ENCODE measurements at regions not wholly inside any gene's neighbourhood (a gene's known extent, or its start where the extent isn't known, plus 50 kb on each side); places are given as distances from the start of the nearest gene placed in this dataset.
"Not testable (repeated sequence)": the region's sequence is repeated elsewhere in the genome, so short reads cannot be mapped to it uniquely, and the experiment has no call there.

DNA sequence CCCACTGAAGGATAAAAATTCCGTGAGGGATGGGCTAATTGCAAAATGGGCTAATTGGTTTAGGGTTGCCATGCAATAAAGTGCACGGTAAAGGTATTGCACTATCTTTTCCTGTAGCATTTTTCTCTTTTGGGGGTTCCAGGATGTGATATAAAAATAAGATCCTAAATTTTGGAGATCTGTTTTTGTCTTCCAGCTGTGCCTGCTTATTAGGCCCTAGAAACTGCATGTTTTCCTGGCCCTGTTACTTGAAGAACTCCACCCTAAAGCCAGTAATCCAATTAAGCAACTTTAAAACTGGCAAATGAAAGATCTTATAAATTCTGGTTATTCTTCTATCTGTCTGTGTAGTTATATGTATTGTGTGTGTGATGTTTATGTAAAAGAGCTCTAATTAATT, 2489.6 kb downstream of the PCDH9 start:
- no peak for DNase-seq

DNA sequence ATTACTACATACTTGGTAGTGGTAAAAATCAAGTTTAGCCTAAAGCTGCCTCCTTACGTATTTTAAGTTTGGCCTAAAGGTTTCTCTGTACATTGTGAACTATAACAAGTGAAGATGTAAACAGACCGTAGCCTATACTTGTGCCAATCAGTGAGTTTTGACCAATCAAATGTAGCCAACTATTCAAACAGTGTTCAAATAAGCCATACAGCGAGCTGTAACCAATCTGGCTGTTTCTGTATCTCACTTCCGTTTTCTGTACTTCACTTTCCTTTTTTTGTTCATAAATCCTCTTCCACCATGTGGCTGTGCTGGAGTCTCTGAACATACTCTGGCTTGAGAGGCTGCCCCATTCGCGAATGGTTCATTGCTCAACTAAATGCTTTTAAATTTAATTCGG, 2504.6 kb downstream of the PCDH9 start:
- DNase-seq = no peak

DNA sequence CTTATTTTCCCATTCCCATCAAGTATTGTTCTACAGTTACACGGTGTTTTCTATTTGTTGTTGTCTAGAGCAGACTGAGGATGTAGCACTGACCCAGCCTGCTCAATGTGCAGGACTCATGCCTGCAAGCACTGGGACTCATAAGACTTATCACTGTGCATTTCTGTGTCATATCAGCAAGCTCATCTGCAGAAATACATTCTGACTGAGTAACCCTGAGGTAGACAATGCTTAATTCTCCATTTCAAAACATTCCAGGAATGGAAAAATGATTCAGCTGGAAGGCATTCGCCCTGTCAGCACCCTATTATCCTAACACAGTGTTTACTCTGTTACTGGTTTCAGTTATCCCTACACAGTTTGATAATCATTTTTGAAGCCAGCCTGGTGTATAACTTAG, 2506.4 kb downstream of the PCDH9 start:
- DNase-seq = no peak

DNA sequence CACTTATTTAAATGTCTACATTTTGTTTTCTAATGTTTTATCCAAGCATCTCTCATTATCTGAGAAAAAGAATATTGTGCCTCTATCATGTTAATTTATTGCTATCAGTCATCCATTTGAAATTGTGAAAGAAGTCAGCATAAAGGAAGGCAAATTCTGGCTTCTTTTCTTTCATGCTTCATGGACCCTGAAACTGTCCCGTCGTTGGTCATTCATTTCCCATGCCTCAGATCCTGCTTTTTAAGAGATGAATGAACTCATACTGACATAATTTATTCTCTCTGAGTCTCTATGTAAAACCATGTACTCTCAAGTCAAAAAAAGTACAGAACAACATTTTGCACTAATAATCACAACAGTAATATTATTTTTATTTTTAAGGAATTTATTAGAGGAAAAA, 2512.0 kb downstream of the PCDH9 start:
- no peak for DNase-seq

DNA sequence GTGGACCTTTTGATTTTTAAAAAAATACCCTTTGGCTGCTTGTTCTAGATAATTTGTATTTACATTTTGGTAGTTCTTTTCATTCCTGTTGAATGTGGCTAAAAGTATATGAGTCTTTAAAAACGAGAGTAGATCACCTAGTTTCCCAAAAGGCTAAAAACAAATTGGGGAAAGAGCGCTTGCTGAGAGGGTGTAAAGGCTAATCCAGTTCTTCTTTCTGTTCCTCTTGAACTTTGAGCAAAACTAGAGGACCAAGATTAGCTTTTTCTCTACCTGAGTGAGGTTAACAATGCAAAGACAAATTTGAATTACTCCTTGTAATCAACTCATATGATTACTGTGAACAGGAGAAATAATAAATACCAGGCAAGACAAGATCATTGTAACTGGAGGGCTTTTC, 2513.2 kb downstream of the PCDH9 start:
- no peak for DNase-seq

DNA sequence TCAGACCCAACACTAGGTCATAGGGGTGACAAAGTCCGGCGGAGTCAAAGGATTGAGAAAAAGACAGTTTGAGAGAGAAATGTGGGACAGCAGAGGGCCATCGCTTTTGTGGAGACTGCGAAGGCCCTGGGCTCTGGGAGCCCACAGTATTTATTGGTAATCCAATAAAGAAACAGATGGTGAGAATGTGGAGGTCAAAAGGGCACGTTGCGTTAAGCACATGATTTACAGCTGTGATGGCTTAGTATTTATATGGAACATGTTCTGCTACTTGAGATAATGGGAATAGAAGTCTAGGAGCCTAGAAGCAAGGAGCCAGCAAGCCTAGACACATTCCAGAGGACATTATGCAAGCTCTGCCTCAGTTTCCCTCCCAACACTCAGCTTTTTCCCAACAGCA, 2521.1 kb downstream of the PCDH9 start:
- DNase-seq = no peak

DNA sequence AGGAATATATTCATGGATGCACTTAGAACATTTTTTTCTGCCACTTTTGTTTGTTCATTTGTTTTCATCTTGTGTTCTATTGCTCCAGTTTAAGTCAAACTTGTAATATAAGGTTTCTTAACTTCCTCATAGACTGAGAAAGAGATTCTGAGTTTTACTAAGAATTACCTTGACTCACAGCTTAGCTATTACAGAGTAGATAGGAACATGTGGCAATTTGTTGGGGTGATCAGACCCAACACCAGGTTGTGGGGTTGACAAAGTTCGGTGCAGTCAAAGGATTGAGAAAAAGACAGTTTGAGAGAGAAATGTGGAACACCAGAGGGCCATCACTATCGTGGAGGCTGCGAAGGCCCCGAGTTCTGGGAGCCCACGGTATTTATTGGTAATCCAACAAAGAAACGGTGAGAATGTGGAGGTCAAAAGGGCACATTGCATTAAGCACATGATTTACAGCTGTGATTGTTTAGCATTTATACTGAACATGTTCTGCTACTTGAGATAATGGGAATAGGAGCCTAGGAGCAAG, 2526.0 kb downstream of the PCDH9 start:
- no peak for DNase-seq

DNA sequence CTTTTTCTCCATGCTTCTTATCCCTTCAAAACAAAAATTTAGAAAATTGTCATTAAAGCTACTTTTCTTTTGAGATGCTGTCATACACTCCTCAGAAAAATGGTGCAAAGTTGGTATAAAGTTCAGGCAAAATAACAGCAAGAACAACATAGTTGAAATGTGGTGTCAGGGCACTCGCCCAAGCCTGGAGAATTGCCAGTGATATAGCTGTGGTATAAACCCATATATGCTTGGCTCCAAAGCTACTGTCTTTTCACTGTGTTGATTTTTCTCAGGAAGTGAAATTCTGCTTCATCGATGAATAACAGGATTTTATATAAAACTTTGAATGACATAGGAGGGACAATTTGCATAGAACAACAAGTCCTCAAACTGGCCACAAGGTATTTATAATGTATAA, 2532.9 kb downstream of the PCDH9 start:
- no peak for DNase-seq

DNA sequence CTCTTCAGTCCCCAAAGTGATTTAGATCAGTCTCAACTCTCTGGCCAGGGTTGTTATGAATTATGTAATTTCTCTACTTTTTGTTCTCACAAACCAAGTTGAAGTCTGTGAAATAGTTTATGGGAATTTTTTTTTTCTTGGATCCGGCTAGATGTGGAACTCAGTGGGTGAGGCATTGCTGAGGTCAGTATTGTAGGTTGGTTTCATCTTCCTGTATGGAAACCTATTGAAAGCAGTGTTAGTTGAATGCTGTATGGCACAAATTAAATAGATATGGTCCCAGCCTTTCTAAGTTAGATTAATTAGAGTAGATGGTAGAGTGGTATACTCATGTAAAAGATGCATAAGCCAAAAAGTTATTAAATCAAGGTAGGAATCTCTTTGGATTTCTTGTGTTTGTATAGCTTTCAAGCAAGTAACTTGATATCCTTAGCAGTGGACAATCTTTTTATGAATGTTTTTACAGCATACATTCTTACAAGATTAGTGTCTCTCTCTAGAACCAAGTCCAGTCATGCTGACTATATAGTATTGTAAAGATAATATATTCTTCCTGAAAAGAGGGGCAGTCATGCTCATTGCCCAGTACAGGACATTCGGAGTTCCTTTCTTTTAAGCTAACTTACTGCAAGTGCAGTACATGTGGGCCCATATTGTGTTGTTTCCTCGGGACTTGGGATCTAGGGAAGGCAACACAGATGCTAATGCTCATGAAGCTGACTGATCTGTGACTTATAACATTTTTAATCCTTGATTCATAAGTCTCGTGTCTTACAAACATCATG, 2541.1 kb downstream of the PCDH9 start:
- DNase-seq = no peak

DNA sequence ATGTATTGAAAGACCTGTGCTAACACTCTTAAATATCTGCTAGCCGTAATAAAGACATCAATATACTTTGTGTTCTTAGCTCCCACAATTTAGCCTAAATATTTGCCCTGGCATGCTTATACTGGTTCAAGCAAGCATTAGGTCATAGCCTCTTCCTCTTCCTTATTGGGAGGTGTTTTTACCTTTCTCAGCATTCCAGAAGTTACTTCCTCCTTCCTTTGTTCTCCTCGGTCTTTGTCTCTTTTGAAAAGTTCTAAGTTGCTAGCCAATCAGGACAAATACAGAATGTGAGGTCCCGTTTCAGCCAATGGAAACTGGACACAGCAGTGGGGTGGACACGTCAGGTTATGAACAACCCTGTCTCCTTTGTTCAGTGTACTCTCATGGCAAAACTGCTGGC, 2543.6 kb downstream of the PCDH9 start:
- not testable (repeated sequence) for DNase-seq

DNA sequence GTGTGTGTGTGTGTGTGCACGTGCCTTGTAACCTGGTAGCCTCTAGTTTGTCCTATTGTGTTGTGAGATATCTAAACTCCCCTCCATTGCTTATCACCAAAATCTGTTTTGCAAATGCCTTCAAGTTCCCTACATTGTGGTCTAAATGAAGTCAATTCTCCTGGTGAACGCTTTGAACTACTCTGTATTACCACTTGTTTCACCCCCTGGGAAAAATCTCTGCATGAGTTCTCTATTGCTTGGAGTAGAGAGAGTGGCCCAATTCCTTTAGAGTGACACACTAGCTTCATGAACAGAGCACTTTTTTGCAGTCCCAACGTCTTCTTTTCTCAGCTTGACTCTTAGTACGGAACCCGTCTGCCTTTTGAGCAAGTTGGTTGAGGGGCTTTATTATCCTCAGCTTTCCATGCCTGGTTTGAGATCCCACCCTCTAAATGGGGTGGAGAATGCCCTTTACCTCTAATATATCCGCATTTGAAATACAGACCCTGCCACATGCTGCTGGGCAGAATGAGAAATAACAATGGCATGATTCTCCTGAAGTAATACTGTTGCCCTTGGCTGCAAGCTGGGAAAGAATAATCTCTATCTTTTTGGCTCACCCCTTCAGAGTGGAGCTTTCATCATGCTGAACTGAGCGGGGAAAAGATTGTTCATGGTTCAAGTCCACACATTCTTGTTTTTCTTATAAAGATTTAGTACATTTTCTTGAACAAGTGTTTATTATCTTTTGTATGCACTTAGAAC, 2545.3 kb downstream of the PCDH9 start:
- no peak for DNase-seq

DNA sequence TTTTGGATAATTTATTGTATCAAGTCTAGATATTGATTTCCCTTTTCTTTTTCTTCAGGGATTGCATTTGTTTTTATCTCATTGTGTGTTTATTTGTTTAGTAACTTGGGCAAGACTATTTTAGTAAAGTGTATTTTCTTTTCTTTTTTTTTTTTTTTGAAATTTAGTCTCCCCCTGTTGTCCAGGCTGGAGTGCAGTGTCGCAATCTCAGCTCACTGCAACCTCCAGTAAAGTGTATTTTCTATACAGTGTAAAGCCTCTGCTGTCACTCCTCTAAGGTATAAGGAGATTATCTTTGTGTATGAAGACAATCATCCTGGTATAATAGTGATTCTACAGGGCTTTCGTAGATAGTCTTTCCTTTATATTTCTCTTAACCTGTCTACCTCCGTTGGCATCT, 2546.0 kb downstream of the PCDH9 start:
- no peak for DNase-seq

DNA sequence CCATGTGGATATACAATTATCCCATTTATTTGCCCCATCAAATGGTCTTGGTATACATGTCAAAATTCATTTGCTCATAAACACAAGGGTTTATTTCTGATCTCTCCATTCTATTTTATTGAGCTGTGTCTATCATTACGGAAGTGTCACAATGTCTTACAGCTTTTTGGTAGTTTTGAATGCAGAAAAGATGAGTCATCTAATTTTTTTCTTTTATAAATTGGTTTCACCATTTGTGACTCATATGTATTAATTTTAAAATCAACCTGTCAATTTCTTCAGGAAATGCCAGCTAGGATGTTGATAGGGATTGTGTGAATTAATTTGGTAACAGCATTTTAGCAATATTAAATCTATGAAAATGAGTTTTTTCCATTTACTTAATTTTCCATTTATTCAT, 2549.4 kb downstream of the PCDH9 start:
- no peak for DNase-seq

DNA sequence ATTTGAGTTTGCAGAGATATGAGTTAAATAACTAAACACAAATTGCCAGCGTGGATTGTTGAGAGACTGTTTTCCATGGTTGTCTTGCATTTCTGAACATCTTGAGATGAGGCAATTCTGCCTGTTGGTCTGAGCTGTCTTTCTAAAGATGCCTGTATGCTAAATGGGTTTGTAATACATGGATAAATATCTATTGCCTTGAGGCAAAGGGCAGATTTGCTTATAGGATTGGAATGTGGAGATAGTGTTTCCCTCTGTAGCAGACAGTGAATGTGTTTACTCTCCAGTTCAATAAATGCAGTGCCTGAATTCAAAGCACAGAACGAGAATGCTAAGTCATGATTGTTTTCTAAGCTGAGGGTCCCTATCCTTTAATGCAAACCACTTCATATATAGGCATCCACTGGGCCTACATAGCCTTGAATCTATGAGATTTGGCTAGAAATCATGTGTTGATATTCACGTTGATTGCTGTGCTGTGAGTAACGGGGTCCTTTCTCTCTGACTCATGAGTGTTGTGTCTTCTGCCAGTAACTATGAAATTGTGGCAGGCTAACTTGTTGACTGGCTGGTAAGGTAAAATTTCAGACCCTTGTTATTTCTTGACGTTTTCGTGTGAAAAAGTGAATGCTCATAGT, 2554.8 kb downstream of the PCDH9 start:
- no peak for DNase-seq

DNA sequence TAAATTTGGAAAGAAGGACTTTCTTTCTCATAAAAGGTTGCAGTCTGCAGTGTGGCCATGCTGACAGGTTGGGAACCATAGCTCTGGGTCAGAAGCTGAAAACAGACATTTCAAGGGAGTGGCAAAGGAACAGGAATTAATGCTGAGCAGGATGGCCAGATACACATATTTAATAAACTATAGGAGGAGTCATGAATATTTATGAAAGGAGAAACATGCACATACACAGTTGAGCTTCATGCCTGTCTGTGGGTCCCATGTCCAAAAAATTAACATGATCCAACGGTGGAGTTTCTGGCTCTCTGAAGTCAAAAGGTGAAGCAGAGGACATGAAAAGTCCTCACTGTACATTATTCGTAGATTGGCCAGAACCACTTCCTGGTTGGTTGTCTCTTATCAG, 2556.0 kb downstream of the PCDH9 start:
- DNase-seq = no peak

DNA sequence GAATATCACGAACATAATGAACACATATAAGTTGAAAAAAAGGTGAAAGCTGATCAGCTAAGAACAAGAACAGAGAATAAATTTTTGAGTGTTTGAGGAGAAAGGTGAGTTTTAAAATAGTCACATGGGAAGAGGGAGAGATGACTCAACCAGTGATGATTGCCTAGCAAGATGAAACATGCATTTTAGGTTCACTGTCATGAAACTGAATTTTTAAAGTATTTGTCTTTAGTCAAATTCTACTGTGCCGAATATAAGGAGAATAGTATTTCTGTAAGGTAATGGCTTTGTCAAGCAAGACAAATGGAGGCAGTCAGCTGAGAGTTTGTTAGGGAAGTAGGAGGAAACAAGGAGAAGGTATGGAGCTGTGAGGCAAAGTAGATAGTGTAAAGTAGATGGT, 2557.4 kb downstream of the PCDH9 start:
- no peak for DNase-seq

DNA sequence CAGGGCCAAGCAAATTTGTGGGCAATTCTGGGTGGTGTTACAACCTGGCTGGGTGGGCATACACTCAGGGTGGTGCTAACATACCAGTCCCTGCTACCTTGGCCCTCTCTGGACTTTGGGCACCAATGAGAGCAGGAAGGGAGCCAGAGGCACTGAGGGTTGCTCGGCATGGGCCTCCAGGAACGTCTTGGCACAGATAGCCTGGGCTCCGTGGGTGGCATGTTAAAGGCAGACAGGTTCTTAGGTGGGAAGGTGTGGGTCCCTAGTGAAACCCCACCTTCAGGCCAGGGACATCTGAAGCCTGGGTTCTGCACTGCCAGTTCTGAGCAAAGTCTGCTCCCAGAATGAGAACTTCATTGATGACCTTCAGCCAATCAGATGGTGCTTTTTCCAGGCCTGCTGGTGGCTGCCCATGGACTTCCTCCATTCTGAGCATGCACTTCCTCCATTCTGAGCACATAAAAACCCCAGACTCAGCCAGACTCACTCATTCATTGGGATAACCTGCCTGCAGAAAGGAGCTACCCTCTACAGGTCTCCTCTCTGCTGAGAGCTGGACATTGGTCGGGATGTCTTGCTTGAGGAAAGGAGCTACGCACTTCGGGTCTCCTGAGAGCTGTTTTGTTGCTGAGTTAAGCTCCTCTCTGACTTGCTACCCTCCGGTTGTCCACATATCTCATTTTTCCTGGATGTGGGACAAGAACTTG, 2567.1 kb downstream of the PCDH9 start:
- DNase-seq = no peak

DNA sequence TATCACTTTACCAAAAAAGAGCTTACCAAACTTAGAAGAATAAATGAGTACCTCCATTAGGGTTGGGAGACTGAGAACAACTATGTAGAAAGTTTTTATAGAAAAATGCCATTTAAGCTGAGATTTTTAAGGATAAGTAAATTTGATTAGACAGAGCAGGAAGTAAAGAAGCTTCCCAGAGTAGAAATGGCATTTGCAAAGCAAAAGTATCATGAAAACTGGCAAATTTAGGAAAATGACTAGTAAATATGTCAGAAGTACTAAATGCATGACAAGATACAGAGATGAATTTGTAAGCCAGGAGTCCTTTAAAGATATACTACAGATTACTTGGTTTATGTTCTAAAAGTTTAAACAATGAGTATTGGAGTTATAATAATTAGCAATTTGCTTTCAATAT, 2581.8 kb downstream of the PCDH9 start:
- DNase-seq = no peak

DNA sequence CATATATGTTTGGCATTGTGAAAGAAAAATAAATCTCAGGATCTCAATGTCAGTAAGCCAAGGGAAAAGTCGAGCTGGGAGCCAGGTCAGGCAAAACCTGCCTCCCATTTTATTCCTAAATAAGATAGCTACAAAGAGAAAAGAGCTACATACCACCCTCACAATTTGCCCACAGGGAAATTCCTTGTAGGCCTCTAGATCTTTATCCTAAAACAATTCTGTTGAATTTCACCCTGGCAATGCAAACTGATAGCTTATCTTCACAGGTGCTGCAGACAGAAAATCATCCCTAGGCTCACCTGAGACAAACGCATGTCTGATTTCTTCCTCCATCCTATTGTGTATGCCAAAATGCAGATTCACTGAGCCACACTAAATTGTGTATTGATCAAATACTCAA, 2587.1 kb downstream of the PCDH9 start:
- DNase-seq = no peak

DNA sequence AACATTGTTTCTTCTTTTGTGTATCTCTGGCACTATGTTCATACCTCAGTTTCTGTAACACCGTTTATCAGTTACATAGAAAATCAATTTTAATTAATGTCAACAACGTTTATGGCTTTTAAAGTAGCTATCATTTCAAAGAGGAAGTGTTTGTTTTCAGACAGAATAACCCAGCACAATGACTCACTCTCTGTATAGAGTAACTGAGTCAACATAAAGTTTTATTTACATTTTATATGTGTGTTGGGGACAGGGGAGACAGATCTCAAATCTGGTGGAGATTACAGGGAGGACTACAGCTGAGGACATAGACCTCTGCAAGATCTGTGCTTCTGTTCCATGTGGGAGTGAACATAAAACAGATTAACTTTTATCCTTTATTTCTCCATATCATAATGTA, 2590.1 kb downstream of the PCDH9 start:
- DNase-seq = no peak

DNA sequence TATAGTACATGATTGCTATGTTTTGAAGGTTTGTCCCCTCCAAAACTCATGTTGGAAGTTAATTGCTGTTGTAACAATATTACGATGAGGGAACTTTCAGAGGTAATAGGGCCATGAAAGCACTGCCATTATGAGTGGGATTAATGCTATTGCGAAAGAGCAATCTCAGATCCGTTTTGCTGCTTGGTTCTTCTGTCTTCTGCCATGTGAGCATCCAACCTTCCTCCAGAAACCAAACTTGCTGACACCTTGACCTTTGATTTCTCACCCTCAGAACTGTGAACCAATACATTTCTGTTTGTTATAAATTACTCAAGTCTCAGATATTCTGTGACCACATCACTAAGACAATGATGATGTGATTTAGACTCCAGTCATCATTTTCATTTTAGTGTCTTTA, 2590.9 kb downstream of the PCDH9 start:
- DNase-seq = no peak

DNA sequence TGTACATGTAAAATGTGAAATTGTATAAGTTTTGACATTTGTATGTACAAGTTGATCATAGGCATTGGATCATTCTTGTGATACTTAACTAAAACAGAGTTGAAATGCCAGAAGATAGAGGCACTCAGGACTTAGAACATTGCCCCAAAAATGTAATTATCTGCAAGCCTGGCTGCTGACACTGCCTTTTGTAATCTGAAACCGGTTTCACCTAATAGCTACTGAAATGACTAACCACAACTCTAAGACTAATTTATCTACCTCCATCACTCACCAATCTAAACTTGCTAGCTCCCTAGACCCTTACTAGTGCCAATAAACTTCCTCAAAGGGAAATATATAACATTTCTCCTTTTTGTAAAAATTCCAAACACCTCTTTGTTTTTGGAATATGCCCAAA, 2596.2 kb downstream of the PCDH9 start:
- no peak for DNase-seq

DNA sequence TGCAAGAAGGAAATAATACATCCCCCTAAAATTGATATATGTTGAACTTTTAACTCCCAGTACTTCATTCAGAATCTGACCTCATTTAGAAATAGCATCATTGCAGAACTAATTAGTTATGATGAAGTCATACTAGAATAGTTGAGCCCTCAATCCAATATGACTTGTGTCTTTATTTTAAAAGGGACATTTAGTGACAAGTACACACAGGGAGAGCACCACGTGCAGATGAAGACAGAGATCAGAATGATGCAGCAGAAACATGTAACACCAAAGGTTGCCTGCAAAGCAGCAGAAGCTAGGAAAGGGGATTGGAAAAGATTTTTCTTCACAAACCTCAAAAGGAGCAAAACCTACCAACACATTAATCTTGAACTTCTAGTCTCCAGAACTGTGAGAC, 2602.5 kb downstream of the PCDH9 start:
- no peak for DNase-seq
